Endothelial cell of umbilical vein (primary cell): ENCODE measurements at regions not wholly inside any gene's neighbourhood (a gene's known extent, or its start where the extent isn't known, plus 50 kb on each side); places are given as distances from the start of the nearest gene placed in this dataset.

Source experiments
- BruUV-seq: library from RNA; stranded (reverse); fragments of 400-500 nt; replicated peaks from 2 replicates; lab custom pipeline; 2021; lab: Mats Ljungman, UMichigan
- CTCF ChIA-PET: fragments of 300-600, 350-600 bp; sonication (Branson Sonifier 250); formaldehyde crosslinking; loops from one replicate; lab custom pipeline; 2021; ENCODE audit warnings: antibody characterized with exemption, inconsistent platforms; lab: Charles Lee
- POLR2A ChIA-PET: fragments of 300-600, 350-600 bp; sonication (Branson Sonifier 250); formaldehyde crosslinking; loops from one replicate; lab custom pipeline; 2021; ENCODE audit warnings: antibody characterized with exemption, inconsistent platforms; lab: Charles Lee
- DNase-seq: peaks from one replicate; pipeline ENCODE4 v3.0.0-alpha.2; 2011; ENCODE audit warnings: low read depth, low spot score
- FAIRE-seq: peaks from 2 replicates; lab custom pipeline; 2011; peaks lifted over from hg19 to GRCh38; lab: Jason Lieb, UNC
- H2AFZ ChIP-seq: 2 replicates; pipeline ENCODE4 v1.6.0; 2012; ENCODE audit warnings: low read depth, low read length, control low read depth, inconsistent platforms
- H3K27ac ChIP-seq: 2 replicates; pipeline ENCODE4 v1.5.1; 2011; ENCODE audit warnings: low read depth, mild to moderate bottlenecking, control low read depth, low read length, moderate library complexity; ENCODE audit not compliant: insufficient read depth
- H3K27me3 ChIP-seq, 2 experiments: 2 replicates each; pipeline versions ENCODE4 v1.6.0 to v1.6.1; 2011; ENCODE audit warnings: low read length in 2 of 2, mixed read lengths in 1 of 2; ENCODE audit not compliant: control insufficient read depth in 2 of 2, insufficient read depth in 2 of 2
- H3K36me3 ChIP-seq, 2 experiments: 2 replicates in 1 of 2; 3 replicates in 1 of 2; pipeline ENCODE4 v1.5.1; 2011; ENCODE audit warnings: low read length in 2 of 2, mild to moderate bottlenecking in 1 of 2, moderate library complexity in 1 of 2; ENCODE audit not compliant: control insufficient read depth in 2 of 2, insufficient read depth in 2 of 2; ENCODE audit errors: extremely low read depth in 1 of 2
- H3K4me1 ChIP-seq: 3 replicates; pipeline ENCODE4 v1.5.1; 2011; ENCODE audit warnings: mild to moderate bottlenecking, low read length; ENCODE audit not compliant: control insufficient read depth, insufficient read depth; ENCODE audit errors: extremely low read depth
- H3K4me2 ChIP-seq: 2 replicates; pipeline ENCODE4 v1.6.1; 2011; ENCODE audit warnings: low read length, control low read depth, mixed read lengths; ENCODE audit not compliant: insufficient read depth
- H3K4me3 ChIP-seq, 3 experiments: fragments of 200-600 bp in 1 of 3; sonication (generic), shearing (Covaris generic) in 1 of 3; replicated peaks in 1 of 3; 2 replicates each; pipeline ENCODE4 v1.5.1; 2011 to 2016; ENCODE audit warnings: control low read depth in 3 of 3, low read length in 3 of 3, mild to moderate bottlenecking in 2 of 3, inconsistent platforms in 1 of 3, low read depth in 1 of 3, moderate library complexity in 1 of 3; ENCODE audit not compliant: insufficient read depth in 1 of 3
- H3K79me2 ChIP-seq: 2 replicates; pipeline ENCODE4 v1.6.0; 2012; ENCODE audit warnings: low read length, inconsistent platforms; ENCODE audit not compliant: control insufficient read depth, insufficient read depth
- H3K9ac ChIP-seq: replicated peaks from 2 replicates; pipeline ENCODE3; 2011; ENCODE audit warnings: low read length, control low read depth; ENCODE audit not compliant: insufficient read depth; ENCODE audit errors: extremely low read depth
- H3K9me1 ChIP-seq: replicated peaks from 3 replicates; pipeline ENCODE4 v1.6.0; 2011; ENCODE audit warnings: mild to moderate bottlenecking, low read length; ENCODE audit not compliant: control insufficient read depth, insufficient read depth; ENCODE audit errors: extremely low read depth
- H3K9me3 ChIP-seq: replicated peaks from 2 replicates; pipeline ENCODE4 v1.5.1; 2012; ENCODE audit warnings: low read length, inconsistent platforms; ENCODE audit not compliant: control insufficient read depth, insufficient read depth
- H4K20me1 ChIP-seq: replicated peaks from 2 replicates; pipeline ENCODE3; 2011; ENCODE audit warnings: mild to moderate bottlenecking, low read length; ENCODE audit not compliant: control insufficient read depth, insufficient read depth; ENCODE audit errors: extremely low read depth
- CTCF ChIP-seq, 2 donors: IDR thresholded peaks; 1 replicate in 1 of 2; 2 replicates in 1 of 2; pipeline ENCODE4 v1.5.1; 2011; ENCODE audit warnings: low read length in 2 of 2, mild to moderate bottlenecking in 2 of 2, moderate library complexity in 2 of 2, control low read depth in 1 of 2, inconsistent platforms in 1 of 2, low read depth in 1 of 2; ENCODE audit not compliant: insufficient read depth in 1 of 2; ENCODE audit errors: extremely low read depth in 1 of 2
- FOS ChIP-seq: IDR thresholded peaks from 2 replicates; pipeline ENCODE4 v1.6.1; 2011; ENCODE audit warnings: mild to moderate bottlenecking, low read length, moderate library complexity, borderline replicate concordance; ENCODE audit not compliant: insufficient read depth
- GATA2 ChIP-seq: IDR thresholded peaks from 2 replicates; pipeline ENCODE4 v1.7.0; 2011; ENCODE audit warnings: low read depth, mild to moderate bottlenecking, moderate library complexity, mixed read lengths, low read length; ENCODE audit not compliant: insufficient read length, insufficient read depth
- JUN ChIP-seq: IDR thresholded peaks from 2 replicates; pipeline ENCODE4 v1.6.1; 2011; ENCODE audit warnings: borderline replicate concordance, low read depth; ENCODE audit not compliant: insufficient read length, insufficient read depth
- MAX ChIP-seq: IDR thresholded peaks from 2 replicates; pipeline ENCODE4 v1.6.1; 2011; ENCODE audit not compliant: insufficient read depth, insufficient read length
- MYC ChIP-seq: IDR thresholded peaks from one replicate; pipeline ENCODE4 v1.6.1; 2011; ENCODE audit warnings: mild to moderate bottlenecking, low read depth, low read length
- POLR2A ChIP-seq: IDR thresholded peaks from 2 replicates; pipeline ENCODE4 v1.6.1; 2012; ENCODE audit warnings: low read depth, mild to moderate bottlenecking, control low read depth, low read length
- POLR2AphosphoS5 ChIP-seq: IDR thresholded peaks from 2 replicates; pipeline ENCODE4 v1.6.1; 2012; ENCODE audit warnings: low read depth, mild to moderate bottlenecking, control low read depth, low read length, moderate library complexity; ENCODE audit not compliant: insufficient read depth
- dilution Hi-C: fragments of 300-500 bp; cut with MboI; formaldehyde crosslinking; loops from one replicate; pipeline ENCODE4 v1.15.0; 2019; ENCODE audit warnings: low sequenced_read_pairs; ENCODE audit not compliant: extremely low pct_ligation_motif_present
- intact Hi-C: fragments of 100-400 bp; cut with micrococcal nuclease; formaldehyde crosslinking; loops from one replicate; pipeline ENCODE4 v1.10.0; 2022

- TF ChIP-seq FOS: no peak
- TF ChIP-seq CTCF (IDR thresholded peaks at IDR 0.05; ENCODE audit: extremely low read depth in 1 of 2, insufficient read depth in 1 of 2, low read depth in 1 of 2, low read length in 2 of 2): no peak
- TF ChIP-seq JUN: no peak
- TF ChIP-seq GATA2: no peak
- TF ChIP-seq POLR2A: no peak
- no peak for TF ChIP-seq POLR2AphosphoS5
- TF ChIP-seq MAX: no peak
- no peak for TF ChIP-seq MYC
- Histone ChIP-seq H3K9me3 (no peaks in the 10 kb centered on the region), H3K27me3 (peaks cover 0 to 2% of the 10 kb centered on the region in 2 experiments), H3K27ac (no peak overlapping the region), H3K4me2 (no peak overlapping the region), H3K4me1 (no peaks in the 10 kb centered on the region), H3K9me1 (no peaks in the 10 kb centered on the region), H3K4me3 (no peak overlapping the region), H3K79me2 (no peaks in the 10 kb centered on the region), H4K20me1 (no peaks in the 10 kb centered on the region), H3K36me3 (no peaks in the 10 kb centered on the region), H3K9ac (no peak overlapping the region), H2AFZ (no peak overlapping the region)
- no TSS peak for BruUV-seq
- ChIA-PET CTCF (interaction anchor here (1.1 to 2.2 kb wide), 2 partner anchors 16 kb away, joined by 3 to 8 read pairs; no protein-coding TSS in a partner anchor), POLR2A (no interaction called here)
- intact Hi-C loops: no loop called here
- FAIRE-seq: no peak
- DNase-seq: no peak
- dilution Hi-C loops: no loop called here
Measured at GRCh38 chr7:91814189-91814588, 66.3 kb downstream of the MTERF1 start.
